Right atrium auricular region (tissue), 2 donors: ENCODE measurements at regions not wholly inside any gene's neighbourhood (a gene's known extent, or its start where the extent isn't known, plus 50 kb on each side); places are given as distances from the start of the nearest gene placed in this dataset.

ENCODE experiments used
- DNase-seq: peaks from one replicate; pipeline ENCODE4 v3.0.0-alpha.2; 2019; ENCODE audit warnings: low spot score
- H3K27ac ChIP-seq, 2 donors: fragments of 200-600 bp; sonication (generic); 1 replicate in 1 of 2; 2 replicates in 1 of 2; pipeline ENCODE4 v1.5.1; 2016 to 2019
- H3K27me3 ChIP-seq, 2 donors: fragments of 200-600 bp; sonication (generic); one replicate each; pipeline versions ENCODE4 v1.5.1 to v1.6.0; 2017 to 2019
- H3K36me3 ChIP-seq: fragments of 200-600 bp; sonication (generic); one replicate; pipeline ENCODE4 v1.5.1; 2016
- H3K4me1 ChIP-seq, 2 donors: fragments of 200-600 bp; sonication (generic); one replicate each; pipeline versions ENCODE4 v1.5.1 to v1.6.0; 2017 to 2019
- H3K4me3 ChIP-seq, 2 donors: fragments of 200-600 bp; sonication (generic); 1 replicate in 1 of 2; 2 replicates in 1 of 2; pipeline ENCODE4 v1.5.1; 2017 to 2019; ENCODE audit warnings: mild to moderate bottlenecking in 1 of 2, moderate library complexity in 1 of 2
- H3K9me3 ChIP-seq, 2 donors: fragments of 200-600 bp; sonication (generic); one replicate each; pipeline ENCODE4 v1.5.1; 2019
- CTCF ChIP-seq, 2 donors: fragments of 200-600 bp; sonication (generic); IDR thresholded peaks; one replicate each; pipeline ENCODE4 v1.5.1; 2019; ENCODE audit warnings: antibody characterized with exemption in 2 of 2

GRCh38 chr12:132398386-132398991, 69.1 kb upstream of the GALNT9 start:
- no peak overlapping the region for H3K27ac ChIP-seq
- H3K36me3 ChIP-seq = no peaks in the 10 kb centered on the region
- no peaks in the 10 kb centered on the region for H3K9me3 ChIP-seq
- no peak for DNase-seq
- H3K4me3 ChIP-seq = no peak overlapping the region
- no peak for TF ChIP-seq CTCF (IDR thresholded peaks at IDR 0.05)
- H3K4me1 ChIP-seq = no peaks in the 10 kb centered on the region
- H3K27me3 ChIP-seq = peaks cover 0 to 10% of the 10 kb centered on the region in 2 donors

DNA sequence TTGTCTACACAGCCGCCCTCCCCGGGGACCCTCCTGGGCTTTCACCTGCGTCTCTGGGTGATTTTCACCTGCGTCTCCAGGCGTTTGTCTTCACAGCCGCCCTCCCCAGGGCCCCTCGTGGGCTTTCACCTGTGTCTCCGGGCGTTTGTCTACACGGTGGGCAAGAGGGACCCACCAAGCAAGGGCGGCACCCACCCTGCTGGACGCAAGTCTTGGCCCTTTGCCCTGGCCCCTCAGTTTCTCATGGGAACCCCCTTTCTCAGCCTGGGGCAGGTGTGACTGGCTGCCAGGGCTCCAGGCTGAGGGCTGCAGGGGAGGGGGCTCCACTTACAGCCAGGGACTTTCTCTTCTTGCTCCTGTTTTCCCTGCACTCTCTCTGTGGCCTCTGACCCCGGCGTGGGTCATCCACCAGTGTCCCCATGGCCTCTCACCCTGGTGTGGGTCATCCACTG, 68.6 kb upstream of the GALNT9 start:
- no peak overlapping the region for H3K27ac ChIP-seq
- no peak for TF ChIP-seq CTCF (IDR thresholded peaks at IDR 0.05)
- H3K27me3 ChIP-seq = peaks cover 0 to 10% of the 10 kb centered on the region in 2 donors
- no peak for DNase-seq
- H3K4me3 ChIP-seq = no peak overlapping the region
- no peaks in the 10 kb centered on the region for H3K36me3 ChIP-seq
- no peaks in the 10 kb centered on the region for H3K9me3 ChIP-seq
- H3K4me1 ChIP-seq = no peaks in the 10 kb centered on the region

DNA sequence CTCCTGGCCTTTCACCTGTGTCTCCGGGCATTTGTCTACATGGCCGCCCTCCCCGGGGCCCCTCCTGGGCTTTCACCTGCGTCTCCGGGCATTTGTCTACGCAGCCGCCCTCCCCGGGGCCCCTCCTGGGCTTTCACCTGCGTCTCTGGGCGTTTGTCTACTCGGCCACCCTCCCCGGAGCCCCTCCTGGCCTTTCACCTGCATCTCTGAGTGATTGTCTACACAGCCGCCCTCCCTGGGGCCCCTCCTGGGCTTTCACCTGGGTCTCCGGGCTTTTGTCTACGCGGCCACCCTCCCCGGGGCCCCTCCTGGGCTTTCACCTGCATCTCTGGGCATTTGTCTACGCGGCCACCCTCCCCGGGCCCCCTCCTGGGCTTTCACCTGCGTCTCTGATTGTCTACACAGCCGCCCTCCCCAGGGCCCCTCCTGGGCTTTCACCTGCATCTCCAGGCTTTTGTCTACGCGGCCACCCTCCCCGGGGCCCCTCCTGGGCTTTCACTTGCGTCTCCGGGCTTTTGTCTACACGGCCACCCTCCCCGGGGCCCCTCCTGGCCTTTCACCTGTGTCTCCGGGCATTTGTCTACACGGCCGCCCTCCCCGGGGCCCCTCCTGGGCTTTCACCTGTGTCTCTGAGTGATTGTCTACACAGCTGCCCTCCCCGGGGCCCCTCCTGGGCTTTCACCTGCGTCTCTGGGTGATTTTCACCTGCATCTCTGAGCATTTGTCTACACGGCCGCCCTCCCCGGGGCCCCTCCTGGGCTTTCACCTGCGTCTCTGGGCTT, 68.0 kb upstream of the GALNT9 start:
- Histone ChIP-seq H3K4me3 (no peak overlapping the region), H3K4me1 (no peaks in the 10 kb centered on the region), H3K36me3 (no peaks in the 10 kb centered on the region), H3K27ac (no peak overlapping the region), H3K27me3 (peaks cover 0 to 10% of the 10 kb centered on the region in 2 donors), H3K9me3 (no peaks in the 10 kb centered on the region)
- DNase-seq = no peak
- TF ChIP-seq CTCF (IDR thresholded peaks at IDR 0.05) = no peak

GRCh38 chr12:132396657-132397056, 67.3 kb upstream of the GALNT9 start:
- H3K4me1 ChIP-seq = no peaks in the 10 kb centered on the region
- peaks cover 0 to 10% of the 10 kb centered on the region in 2 donors for H3K27me3 ChIP-seq
- no peak overlapping the region for H3K27ac ChIP-seq
- H3K9me3 ChIP-seq = no peaks in the 10 kb centered on the region
- no peak for TF ChIP-seq CTCF (IDR thresholded peaks at IDR 0.05)
- DNase-seq = no peak
- no peak overlapping the region for H3K4me3 ChIP-seq
- no peaks in the 10 kb centered on the region for H3K36me3 ChIP-seq

- H3K4me1 ChIP-seq = no peaks in the 10 kb centered on the region
- no peak overlapping the region for H3K27ac ChIP-seq
- no peaks in the 10 kb centered on the region for H3K9me3 ChIP-seq
- H3K4me3 ChIP-seq = no peak overlapping the region
- no peak for DNase-seq
- TF ChIP-seq CTCF (IDR thresholded peaks at IDR 0.05) = no peak
- H3K36me3 ChIP-seq = no peaks in the 10 kb centered on the region
- peaks cover 0 to 10% of the 10 kb centered on the region in 2 donors for H3K27me3 ChIP-seq
These were observed 66.5 kb upstream of the GALNT9 start for GRCh38 chr12:132395908-132396305.
